IMR-90 (cell line): ENCODE measurements at regions not wholly inside any gene's neighbourhood (a gene's known extent, or its start where the extent isn't known, plus 50 kb on each side); places are given as distances from the start of the nearest gene placed in this dataset.

Source experiments
- ATAC-seq: fragments of 200-7000 bp; cut with Tn5 transposase; 2 replicates; pipeline ENCODE4 v1.9.1; 2020; ENCODE audit warnings: low read depth, mild to moderate bottlenecking, moderate library complexity
- BruUV-seq: library from RNA; stranded (reverse); fragments of 400-500 nt; replicated peaks from 2 replicates; lab custom pipeline; 2021; lab: Mats Ljungman, UMichigan
- CTCF ChIA-PET: fragments of 300-600 bp; formaldehyde crosslinking; extraction: SDS; loops from one replicate; lab custom pipeline; 2021; ENCODE audit warnings: antibody characterized with exemption; lab: Yijun Ruan, JAX
- POLR2A ChIA-PET: fragments of 300-600 bp; sonication (Branson Sonifier 250); formaldehyde crosslinking; loops from one replicate; lab custom pipeline; 2022; ENCODE audit warnings: antibody characterized with exemption; ENCODE audit not compliant: unreplicated experiment; lab: Charles Lee
- DNase-seq: peaks from one replicate; pipeline ENCODE4 v3.0.0; 2013
- H2AFZ ChIP-seq: replicated peaks from 2 replicates; pipeline ENCODE3; 2013; ENCODE audit warnings: low read length, mild to moderate bottlenecking; ENCODE audit not compliant: poor library complexity
- H2AK5ac ChIP-seq: 2 replicates; pipeline ENCODE4 v1.6.1; 2013; ENCODE audit warnings: low read depth, low read length, inconsistent platforms
- H2AK9ac ChIP-seq: replicated peaks from 2 replicates; pipeline ENCODE3; 2013; ENCODE audit warnings: mild to moderate bottlenecking, low read depth, low read length, moderate library complexity; ENCODE audit not compliant: poor library complexity
- H2BK120ac ChIP-seq: 2 replicates; pipeline ENCODE4 v1.6.1; 2013; ENCODE audit warnings: low read depth, low read length, inconsistent platforms
- H2BK15ac ChIP-seq: 3 replicates; pipeline ENCODE4 v1.6.1; 2013; ENCODE audit warnings: low read depth, low read length, inconsistent platforms
- H2BK20ac ChIP-seq: 2 replicates; pipeline ENCODE4 v1.6.1; 2013; ENCODE audit warnings: low read depth, mild to moderate bottlenecking, inconsistent platforms, low read length, moderate library complexity
- H2BK5ac ChIP-seq: 2 replicates; pipeline ENCODE4 v1.6.1; 2013; ENCODE audit warnings: mild to moderate bottlenecking, low read depth, low read length, inconsistent platforms; ENCODE audit not compliant: poor library complexity, severe bottlenecking
- H3K14ac ChIP-seq: replicated peaks from 2 replicates; pipeline ENCODE4 v1.6.1; 2013; ENCODE audit warnings: low read depth, low read length, inconsistent platforms
- H3K18ac ChIP-seq: 2 replicates; pipeline ENCODE4 v1.6.1; 2013; ENCODE audit warnings: low read depth, low read length, control low read depth
- H3K23ac ChIP-seq: 2 replicates; pipeline ENCODE4 v1.6.1; 2013; ENCODE audit warnings: low read depth, low read length, inconsistent platforms
- H3K27ac ChIP-seq: 2 replicates; pipeline ENCODE4 v1.5.1; 2013; ENCODE audit warnings: mild to moderate bottlenecking, control low read depth, low read length; ENCODE audit not compliant: insufficient read depth
- H3K27me3 ChIP-seq: 2 replicates; pipeline ENCODE4 v1.6.1; 2013; ENCODE audit warnings: low read length; ENCODE audit not compliant: control insufficient read depth, insufficient read depth
- H3K36me3 ChIP-seq: 2 replicates; pipeline ENCODE4 v1.6.1; 2013; ENCODE audit warnings: low read length, mixed read lengths; ENCODE audit not compliant: control insufficient read depth, insufficient read depth
- H3K4ac ChIP-seq: 2 replicates; pipeline ENCODE4 v1.6.1; 2013; ENCODE audit warnings: low read depth, low read length, inconsistent platforms
- H3K4me1 ChIP-seq: 2 replicates; pipeline ENCODE4 v1.6.1; 2013; ENCODE audit warnings: low read length, mixed read lengths; ENCODE audit not compliant: control insufficient read depth, insufficient read depth
- H3K4me2 ChIP-seq: 2 replicates; pipeline ENCODE4 v1.6.1; 2013; ENCODE audit warnings: low read depth, mild to moderate bottlenecking, control low read depth, low read length, moderate library complexity
- H3K4me3 ChIP-seq: 2 replicates; pipeline ENCODE4 v1.5.1; 2013; ENCODE audit warnings: low read depth, mild to moderate bottlenecking, control low read depth, low read length, moderate library complexity; ENCODE audit not compliant: insufficient read depth
- H3K56ac ChIP-seq: 2 replicates; pipeline ENCODE4 v1.6.1; 2013; ENCODE audit warnings: low read length, inconsistent platforms; ENCODE audit not compliant: insufficient read depth; ENCODE audit errors: extremely low read depth
- H3K79me1 ChIP-seq, 2 experiments: 2 replicates each; pipeline ENCODE4 v1.6.1; 2013; ENCODE audit warnings: low read length in 2 of 2, inconsistent platforms in 1 of 2, low read depth in 1 of 2
- H3K9ac ChIP-seq: 2 replicates; pipeline ENCODE4 v1.6.1; 2013; ENCODE audit warnings: low read depth, low read length, control low read depth
- H3K9me1 ChIP-seq: 2 replicates; pipeline ENCODE4 v1.6.1; 2013; ENCODE audit warnings: low read length, inconsistent platforms; ENCODE audit not compliant: insufficient read depth
- H3K9me3 ChIP-seq: 2 replicates; pipeline ENCODE4 v1.6.1; 2013; ENCODE audit warnings: low read length; ENCODE audit not compliant: control insufficient read depth, insufficient read depth
- H4K20me1 ChIP-seq: 2 replicates; pipeline ENCODE4 v1.6.1; 2013; ENCODE audit warnings: low read length, inconsistent platforms; ENCODE audit not compliant: insufficient read depth
- H4K5ac ChIP-seq: 2 replicates; pipeline ENCODE4 v1.6.1; 2013; ENCODE audit warnings: mild to moderate bottlenecking, low read depth, low read length, control low read depth
- H4K8ac ChIP-seq, 2 experiments: 2 replicates each; pipeline ENCODE4 v1.6.1; 2013; ENCODE audit warnings: low read depth in 2 of 2, low read length in 2 of 2, control low read depth in 1 of 2, inconsistent platforms in 1 of 2
- H4K91ac ChIP-seq: 2 replicates; pipeline ENCODE4 v1.6.1; 2013; ENCODE audit warnings: low read depth, low read length, inconsistent platforms; ENCODE audit not compliant: insufficient read depth
- USF2 ChIP-seq: fragments of 150-350 bp; IDR thresholded peaks from 2 replicates; pipeline ENCODE4 v1.6.1; 2017; ENCODE audit warnings: mild to moderate bottlenecking, antibody characterized with exemption, low read length, low read depth
- WGBS, 2 experiments: methylation state at CpG; one replicate each; pipeline versions ENCODE4 v1.1.5 to v1.1.7; 2013; ENCODE audit warnings: missing lambda C conversion rate in 2 of 2; ENCODE audit not compliant: insufficient read length in 1 of 2; ENCODE audit errors: extremely low coverage in 2 of 2; 5-methylcytosine and 5-hydroxymethylcytosine counted together
- dilution Hi-C: fragments of 300-500 bp; cut with HindIII; formaldehyde crosslinking; loops from one replicate; pipeline ENCODE4 v1.14.3; 2018; ENCODE audit warnings: low sequenced_read_pairs; ENCODE audit not compliant: unreplicated experiment
- in situ Hi-C: fragments of 300-500 bp; cut with MboI; formaldehyde crosslinking; loops from 3 replicates; pipeline ENCODE4 v1.14.3; 2019; ENCODE audit warnings: low sequenced_read_pairs, inconsistent platforms, mixed read lengths
- intact Hi-C: fragments of 100-400 bp; cut with micrococcal nuclease; formaldehyde crosslinking; loops from 2 replicates; pipeline ENCODE4 v1.10.0; 2022

GRCh38 chr7:16933296-16934279, 51.8 kb upstream of the AGR3 start:
- no peak overlapping the region; the same call in 1 of the 2 replicates for H4K91ac ChIP-seq
- no peak overlapping the region for H3K4me2 ChIP-seq
- no peak for TF ChIP-seq USF2
- H3K4me3 ChIP-seq, result no peak overlapping the region
- no peaks in the 10 kb centered on the region for H4K20me1 ChIP-seq
- no peak overlapping the region for H3K23ac ChIP-seq
- no peak overlapping the region; the same call in 1 of the 2 replicates for H2BK120ac ChIP-seq
- H3K79me1 ChIP-seq, result no peaks in the 10 kb centered on the region
- H2BK5ac ChIP-seq, result no peak overlapping the region
- no CpG with 5 or more reads among the region's 5 CpGs for WGBS, 2 experiments
- H2BK20ac ChIP-seq, result no peak overlapping the region
- H3K4ac ChIP-seq, result no peak overlapping the region
- intact Hi-C loops, result no loop called here
- H3K4me1 ChIP-seq, result peaks cover 2% of the 10 kb centered on the region
- ChIA-PET CTCF (no interaction called here), POLR2A (no interaction called here)
- DNase-seq (no peak), ATAC-seq (no peak)
- H4K8ac ChIP-seq, result no peak overlapping the region
- H3K27ac ChIP-seq, result no peak overlapping the region
- dilution Hi-C loops, result no loop called here
- H3K9me3 ChIP-seq, result no peaks in the 10 kb centered on the region
- H4K5ac ChIP-seq, result no peak overlapping the region
- no peak overlapping the region for H3K18ac ChIP-seq
- in situ Hi-C loops, result no loop called here
- no peak overlapping the region for H2BK15ac ChIP-seq
- H2AK5ac ChIP-seq, result no peak overlapping the region
- BruUV-seq, result no TSS peak
- H3K14ac ChIP-seq, result no peak overlapping the region
- no peak overlapping the region for H2AK9ac ChIP-seq
- no peak overlapping the region for H3K56ac ChIP-seq
- peaks cover 2% of the 10 kb centered on the region; the same call in 1 of the 2 replicates for H3K9me1 ChIP-seq
- H3K9ac ChIP-seq, result no peak overlapping the region
- H2AFZ ChIP-seq, result peak overlapping the region; percentile 36
- H3K36me3 ChIP-seq, result no peaks in the 10 kb centered on the region
- no peaks in the 10 kb centered on the region for H3K27me3 ChIP-seq
